ENCODE measurements at regions not wholly inside any gene's neighbourhood (a gene's known extent, or its start where the extent isn't known, plus 50 kb on each side); places are given as distances from the start of the nearest gene placed in this dataset.
A peak's percentile ranks its signal among the peaks of the same experiment; 100 is the strongest.
"Not testable (repeated sequence)": the region's sequence is repeated elsewhere in the genome, so short reads cannot be mapped to it uniquely, and the experiment has no call there.

- Histone ChIP-seq H3K9me3 (no peaks in the 10 kb centered on the region), H3K27ac (no peak overlapping the region), H3K4me1 (no peaks in the 10 kb centered on the region), H3K4me3 (no peak overlapping the region), H3K36me3 (no peaks in the 10 kb centered on the region), H3K27me3 (no peaks in the 10 kb centered on the region)
- intact Hi-C loops (cut with DNase I; ENCODE audit: low total_unique reads), result no loop called here
- TF ChIP-seq POLR2AphosphoS5 (IDR thresholded peaks at IDR 0.05), result no peak
- peak in 2 of 3 donors; percentile 28 to 43 for TF ChIP-seq CTCF (IDR thresholded peaks at IDR 0.05)
- DNase-seq (ENCODE audit: low spot score in 2 of 2), result no peak
These were observed 114.0 kb downstream of the C16orf95 start for GRCh38 chr16:87203060-87203656.

GRCh38 chr16:87206646-87207451 lies 110.3 kb downstream of the C16orf95 start:
- H3K36me3 ChIP-seq, result no peaks in the 10 kb centered on the region
- peak overlapping the region; percentile 11 to 61 for H3K27ac ChIP-seq
- no peak overlapping the region for H3K4me3 ChIP-seq
- no peaks in the 10 kb centered on the region for H3K9me3 ChIP-seq
- H3K4me1 ChIP-seq, result no peaks in the 10 kb centered on the region
- intact Hi-C loops (cut with DNase I; ENCODE audit: low total_unique reads), result no loop called here
- H3K27me3 ChIP-seq, result no peaks in the 10 kb centered on the region
- TF ChIP-seq POLR2A (IDR thresholded peaks at IDR 0.05) (no peak), POLR2AphosphoS5 (IDR thresholded peaks at IDR 0.05) (no peak), CTCF (IDR thresholded peaks at IDR 0.05) (no peak)
- DNase-seq (ENCODE audit: low spot score in 2 of 2), result no peak

GRCh38 chr16:87207509-87207908 lies 109.7 kb downstream of the C16orf95 start:
- Histone ChIP-seq H3K27me3 (no peaks in the 10 kb centered on the region), H3K27ac (peak overlapping the region; percentile 11 to 73), H3K9me3 (no peaks in the 10 kb centered on the region), H3K4me3 (no peak overlapping the region), H3K4me1 (no peaks in the 10 kb centered on the region), H3K36me3 (no peaks in the 10 kb centered on the region)
- TF ChIP-seq POLR2A (IDR thresholded peaks at IDR 0.05), result no peak
- TF ChIP-seq CTCF (IDR thresholded peaks at IDR 0.05), result no peak
- no peak for TF ChIP-seq POLR2AphosphoS5 (IDR thresholded peaks at IDR 0.05)
- intact Hi-C loops (cut with DNase I; ENCODE audit: low total_unique reads), result no loop called here
- no peak for DNase-seq (ENCODE audit: low spot score in 2 of 2)

GRCh38 chr16:87207965-87208364 lies 109.2 kb downstream of the C16orf95 start:
- no peaks in the 10 kb centered on the region for H3K27me3 ChIP-seq
- TF ChIP-seq POLR2AphosphoS5 (IDR thresholded peaks at IDR 0.05), result no peak
- no peak for TF ChIP-seq POLR2A (IDR thresholded peaks at IDR 0.05)
- no peak for TF ChIP-seq CTCF (IDR thresholded peaks at IDR 0.05)
- no peak for DNase-seq (ENCODE audit: low spot score in 2 of 2)
- H3K9me3 ChIP-seq, result no peaks in the 10 kb centered on the region
- H3K4me3 ChIP-seq, result no peak overlapping the region
- H3K4me1 ChIP-seq, result no peaks in the 10 kb centered on the region
- peak overlapping the region in 1 of 2 donors; percentile 73 for H3K27ac ChIP-seq
- intact Hi-C loops (cut with DNase I; ENCODE audit: low total_unique reads), result no loop called here
- H3K36me3 ChIP-seq, result no peaks in the 10 kb centered on the region

GRCh38 chr16:87208968-87209367 lies 108.2 kb downstream of the C16orf95 start:
- H3K4me3 ChIP-seq; H3K9me3 ChIP-seq; H3K36me3 ChIP-seq; H3K4me1 ChIP-seq; H3K27me3 ChIP-seq; DNase-seq (ENCODE audit: low spot score in 2 of 2); H3K27ac ChIP-seq; intact Hi-C loops (cut with DNase I; ENCODE audit: low total_unique reads): not testable (repeated sequence)
